Endothelial cell of umbilical vein (primary cell): ENCODE measurements at regions not wholly inside any gene's neighbourhood (a gene's known extent, or its start where the extent isn't known, plus 50 kb on each side); places are given as distances from the start of the nearest gene placed in this dataset.

Experiments
- BruUV-seq: library from RNA; stranded (reverse); fragments of 400-500 nt; replicated peaks from 2 replicates; lab custom pipeline; 2021; lab: Mats Ljungman, UMichigan
- CTCF ChIA-PET: fragments of 300-600, 350-600 bp; sonication (Branson Sonifier 250); formaldehyde crosslinking; loops from one replicate; lab custom pipeline; 2021; ENCODE audit warnings: antibody characterized with exemption, inconsistent platforms; lab: Charles Lee
- POLR2A ChIA-PET: fragments of 300-600, 350-600 bp; sonication (Branson Sonifier 250); formaldehyde crosslinking; loops from one replicate; lab custom pipeline; 2021; ENCODE audit warnings: antibody characterized with exemption, inconsistent platforms; lab: Charles Lee
- DNase-seq: peaks from one replicate; pipeline ENCODE4 v3.0.0-alpha.2; 2011; ENCODE audit warnings: low read depth, low spot score
- FAIRE-seq: peaks from 2 replicates; lab custom pipeline; 2011; peaks lifted over from hg19 to GRCh38; lab: Jason Lieb, UNC
- H2AFZ ChIP-seq: 2 replicates; pipeline ENCODE4 v1.6.0; 2012; ENCODE audit warnings: low read depth, low read length, control low read depth, inconsistent platforms
- H3K27ac ChIP-seq: 2 replicates; pipeline ENCODE4 v1.5.1; 2011; ENCODE audit warnings: low read depth, mild to moderate bottlenecking, control low read depth, low read length, moderate library complexity; ENCODE audit not compliant: insufficient read depth
- H3K27me3 ChIP-seq, 2 experiments: 2 replicates each; pipeline versions ENCODE4 v1.6.0 to v1.6.1; 2011; ENCODE audit warnings: low read length in 2 of 2, mixed read lengths in 1 of 2; ENCODE audit not compliant: control insufficient read depth in 2 of 2, insufficient read depth in 2 of 2
- H3K36me3 ChIP-seq, 2 experiments: 2 replicates in 1 of 2; 3 replicates in 1 of 2; pipeline ENCODE4 v1.5.1; 2011; ENCODE audit warnings: low read length in 2 of 2, mild to moderate bottlenecking in 1 of 2, moderate library complexity in 1 of 2; ENCODE audit not compliant: control insufficient read depth in 2 of 2, insufficient read depth in 2 of 2; ENCODE audit errors: extremely low read depth in 1 of 2
- H3K4me1 ChIP-seq: 3 replicates; pipeline ENCODE4 v1.5.1; 2011; ENCODE audit warnings: mild to moderate bottlenecking, low read length; ENCODE audit not compliant: control insufficient read depth, insufficient read depth; ENCODE audit errors: extremely low read depth
- H3K4me2 ChIP-seq: 2 replicates; pipeline ENCODE4 v1.6.1; 2011; ENCODE audit warnings: low read length, control low read depth, mixed read lengths; ENCODE audit not compliant: insufficient read depth
- H3K4me3 ChIP-seq, 3 experiments: fragments of 200-600 bp in 1 of 3; sonication (generic), shearing (Covaris generic) in 1 of 3; replicated peaks in 1 of 3; 2 replicates each; pipeline ENCODE4 v1.5.1; 2011 to 2016; ENCODE audit warnings: control low read depth in 3 of 3, low read length in 3 of 3, mild to moderate bottlenecking in 2 of 3, inconsistent platforms in 1 of 3, low read depth in 1 of 3, moderate library complexity in 1 of 3; ENCODE audit not compliant: insufficient read depth in 1 of 3
- H3K79me2 ChIP-seq: 2 replicates; pipeline ENCODE4 v1.6.0; 2012; ENCODE audit warnings: low read length, inconsistent platforms; ENCODE audit not compliant: control insufficient read depth, insufficient read depth
- H3K9ac ChIP-seq: replicated peaks from 2 replicates; pipeline ENCODE3; 2011; ENCODE audit warnings: low read length, control low read depth; ENCODE audit not compliant: insufficient read depth; ENCODE audit errors: extremely low read depth
- H3K9me1 ChIP-seq: replicated peaks from 3 replicates; pipeline ENCODE4 v1.6.0; 2011; ENCODE audit warnings: mild to moderate bottlenecking, low read length; ENCODE audit not compliant: control insufficient read depth, insufficient read depth; ENCODE audit errors: extremely low read depth
- H3K9me3 ChIP-seq: replicated peaks from 2 replicates; pipeline ENCODE4 v1.5.1; 2012; ENCODE audit warnings: low read length, inconsistent platforms; ENCODE audit not compliant: control insufficient read depth, insufficient read depth
- H4K20me1 ChIP-seq: replicated peaks from 2 replicates; pipeline ENCODE3; 2011; ENCODE audit warnings: mild to moderate bottlenecking, low read length; ENCODE audit not compliant: control insufficient read depth, insufficient read depth; ENCODE audit errors: extremely low read depth
- CTCF ChIP-seq, 2 donors: IDR thresholded peaks; 1 replicate in 1 of 2; 2 replicates in 1 of 2; pipeline ENCODE4 v1.5.1; 2011; ENCODE audit warnings: low read length in 2 of 2, mild to moderate bottlenecking in 2 of 2, moderate library complexity in 2 of 2, control low read depth in 1 of 2, inconsistent platforms in 1 of 2, low read depth in 1 of 2; ENCODE audit not compliant: insufficient read depth in 1 of 2; ENCODE audit errors: extremely low read depth in 1 of 2
- EZH2 ChIP-seq: IDR thresholded peaks from 2 replicates; pipeline ENCODE4 v1.6.1; 2012; ENCODE audit warnings: borderline replicate concordance, low read depth, mild to moderate bottlenecking, moderate library complexity, low read length, inconsistent platforms; ENCODE audit not compliant: severe bottlenecking
- GATA2 ChIP-seq: IDR thresholded peaks from 2 replicates; pipeline ENCODE4 v1.7.0; 2011; ENCODE audit warnings: low read depth, mild to moderate bottlenecking, moderate library complexity, mixed read lengths, low read length; ENCODE audit not compliant: insufficient read length, insufficient read depth
- JUN ChIP-seq: IDR thresholded peaks from 2 replicates; pipeline ENCODE4 v1.6.1; 2011; ENCODE audit warnings: borderline replicate concordance, low read depth; ENCODE audit not compliant: insufficient read length, insufficient read depth
- MAX ChIP-seq: IDR thresholded peaks from 2 replicates; pipeline ENCODE4 v1.6.1; 2011; ENCODE audit not compliant: insufficient read depth, insufficient read length
- MYC ChIP-seq: IDR thresholded peaks from one replicate; pipeline ENCODE4 v1.6.1; 2011; ENCODE audit warnings: mild to moderate bottlenecking, low read depth, low read length
- POLR2A ChIP-seq: IDR thresholded peaks from 2 replicates; pipeline ENCODE4 v1.6.1; 2012; ENCODE audit warnings: low read depth, mild to moderate bottlenecking, control low read depth, low read length
- POLR2AphosphoS5 ChIP-seq: IDR thresholded peaks from 2 replicates; pipeline ENCODE4 v1.6.1; 2012; ENCODE audit warnings: low read depth, mild to moderate bottlenecking, control low read depth, low read length, moderate library complexity; ENCODE audit not compliant: insufficient read depth
- dilution Hi-C: fragments of 300-500 bp; cut with MboI; formaldehyde crosslinking; loops from one replicate; pipeline ENCODE4 v1.15.0; 2019; ENCODE audit warnings: low sequenced_read_pairs; ENCODE audit not compliant: extremely low pct_ligation_motif_present
- intact Hi-C: fragments of 100-400 bp; cut with micrococcal nuclease; formaldehyde crosslinking; loops from one replicate; pipeline ENCODE4 v1.10.0; 2022

- intact Hi-C loops: no loop called here
- no peaks in the 10 kb centered on the region for H4K20me1 ChIP-seq
- H3K79me2 ChIP-seq: no peaks in the 10 kb centered on the region
- FAIRE-seq (no peak), DNase-seq (no peak)
- no peaks in the 10 kb centered on the region for H3K27me3 ChIP-seq
- no peak for TF ChIP-seq GATA2
- TF ChIP-seq CTCF (IDR thresholded peaks at IDR 0.05; ENCODE audit: extremely low read depth in 1 of 2, insufficient read depth in 1 of 2, low read depth in 1 of 2, low read length in 2 of 2): no peak
- no peak for TF ChIP-seq JUN
- TF ChIP-seq EZH2: no peak
- TF ChIP-seq POLR2AphosphoS5: no peak
- no peak for TF ChIP-seq POLR2A
- TF ChIP-seq MYC: no peak
- no peak for TF ChIP-seq MAX
- no peak overlapping the region for H2AFZ ChIP-seq
- dilution Hi-C loops: no loop called here
- no peaks in the 10 kb centered on the region for H3K9me1 ChIP-seq
- BruUV-seq: no TSS peak
- no peak overlapping the region for H3K27ac ChIP-seq
- no peak overlapping the region for H3K4me2 ChIP-seq
- CTCF ChIA-PET: interaction anchor here (1.2 kb wide), 1 partner anchor 130 kb away, joined by 4 read pairs; no protein-coding TSS in a partner anchor
- H3K36me3 ChIP-seq: no peaks in the 10 kb centered on the region
- no peaks in the 10 kb centered on the region for H3K4me1 ChIP-seq
- no peak overlapping the region for H3K4me3 ChIP-seq
- no peak overlapping the region for H3K9ac ChIP-seq
- POLR2A ChIA-PET: no interaction called here
- no peaks in the 10 kb centered on the region for H3K9me3 ChIP-seq
These were observed 615.8 kb downstream of the DIAPH3 start for GRCh38 chr13:59547950-59548349.
